Epidermal melanocyte (primary cell): ENCODE measurements at regions not wholly inside any gene's neighbourhood (a gene's known extent, or its start where the extent isn't known, plus 50 kb on each side); places are given as distances from the start of the nearest gene placed in this dataset.

Experiments used
- DNase-seq: peaks from one replicate; pipeline ENCODE4 v3.0.0; 2011; ENCODE audit warnings: low spot score; ENCODE audit not compliant: insufficient read length

DNA sequence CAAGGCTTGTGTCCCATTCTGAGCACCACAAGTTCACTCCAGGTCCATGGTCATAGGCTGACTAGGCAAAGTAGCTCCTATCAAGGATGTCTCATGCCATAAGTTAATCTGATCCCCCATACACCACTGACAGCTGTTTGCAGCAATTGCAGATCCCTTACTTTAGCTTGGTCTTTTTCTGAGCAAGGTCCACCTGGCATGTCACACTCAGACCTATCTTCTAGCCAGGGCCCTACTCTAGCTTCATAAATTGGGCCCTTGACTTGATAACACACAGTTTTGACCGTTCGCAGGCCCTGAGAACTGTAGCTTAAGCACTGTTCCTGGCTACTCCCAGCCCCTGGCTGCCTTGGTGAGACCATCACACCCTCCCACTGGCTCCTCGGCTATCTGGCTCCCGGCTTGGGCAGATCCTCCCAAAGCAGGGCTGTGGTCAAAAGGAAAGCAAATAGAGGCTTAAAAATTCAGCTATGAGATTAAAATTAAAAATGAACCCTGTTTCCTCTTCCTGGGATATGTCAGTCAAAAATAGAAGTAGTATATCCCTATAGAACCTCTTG, 427.4 kb downstream of the RAB28 start:
- DNase-seq = no peak

- DNase-seq = no peak
These were observed 429.6 kb downstream of the RAB28 start for GRCh38 chr4:13054420-13054970.

GRCh38 chr4:13047591-13047990, 436.5 kb downstream of the RAB28 start:
- no peak for DNase-seq

DNA sequence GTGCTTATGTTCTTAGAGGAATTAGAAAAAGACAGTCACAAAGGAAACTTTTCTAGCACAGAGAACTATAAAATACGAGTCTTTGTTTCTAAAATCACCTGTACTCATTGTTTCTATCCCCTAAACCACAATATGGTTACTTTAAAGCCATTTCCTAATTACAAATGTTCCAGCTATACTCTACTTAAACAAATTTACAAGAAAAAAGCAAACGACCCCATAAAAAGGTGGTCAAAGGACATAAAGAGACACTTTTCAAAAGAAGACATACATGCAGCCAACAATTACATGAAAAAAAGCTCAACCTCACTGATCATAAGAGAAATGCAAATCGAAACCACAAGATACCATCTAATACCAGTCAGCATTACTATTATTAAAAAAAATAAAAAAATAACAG, 447.3 kb downstream of the RAB28 start:
- DNase-seq = no peak

DNA sequence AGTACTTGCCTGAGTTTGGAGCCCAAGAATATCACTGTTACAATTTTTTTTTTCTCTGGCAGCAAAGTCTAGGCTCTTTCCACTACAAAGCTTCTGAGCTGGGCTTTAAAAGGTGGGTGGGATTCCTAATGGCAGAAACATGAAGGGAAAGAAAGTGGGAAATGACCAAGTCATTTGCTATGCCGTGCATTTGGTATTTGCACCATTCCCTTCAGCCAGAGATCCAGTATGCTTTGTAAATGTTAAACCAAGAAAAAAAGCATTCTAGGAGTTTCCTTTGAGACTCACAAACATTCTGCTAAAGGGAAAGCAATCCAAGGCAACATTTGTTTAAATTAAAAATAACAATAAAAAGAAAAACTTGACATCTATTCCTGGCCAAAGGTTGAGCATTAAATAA, 451.2 kb downstream of the RAB28 start:
- DNase-seq = no peak

GRCh38 chr4:13024147-13025105, 459.7 kb downstream of the RAB28 start:
- DNase-seq = no peak

- no peak for DNase-seq
These were observed 476.2 kb downstream of the RAB28 start for GRCh38 chr4:13007802-13008470.

DNA sequence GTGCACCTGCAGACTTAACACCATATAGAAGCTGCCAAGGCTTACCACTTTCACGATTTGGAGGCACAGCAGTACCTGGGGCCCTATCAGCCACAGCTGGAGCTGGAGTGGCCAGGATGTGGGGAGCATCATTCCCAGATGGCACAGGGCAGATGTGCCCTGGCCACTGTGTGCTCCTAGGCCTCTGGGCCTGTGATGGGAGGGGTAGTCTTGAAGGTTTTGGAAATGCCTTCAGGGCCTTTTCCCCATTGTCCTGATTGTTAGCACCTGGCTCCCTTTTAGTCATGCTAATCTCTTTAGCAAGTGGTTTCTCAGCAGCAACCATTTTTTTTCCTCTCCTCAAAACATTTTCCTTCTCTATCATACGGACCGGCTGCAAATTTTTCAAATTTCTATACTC, 490.2 kb downstream of the RAB28 start:
- no peak for DNase-seq

DNA sequence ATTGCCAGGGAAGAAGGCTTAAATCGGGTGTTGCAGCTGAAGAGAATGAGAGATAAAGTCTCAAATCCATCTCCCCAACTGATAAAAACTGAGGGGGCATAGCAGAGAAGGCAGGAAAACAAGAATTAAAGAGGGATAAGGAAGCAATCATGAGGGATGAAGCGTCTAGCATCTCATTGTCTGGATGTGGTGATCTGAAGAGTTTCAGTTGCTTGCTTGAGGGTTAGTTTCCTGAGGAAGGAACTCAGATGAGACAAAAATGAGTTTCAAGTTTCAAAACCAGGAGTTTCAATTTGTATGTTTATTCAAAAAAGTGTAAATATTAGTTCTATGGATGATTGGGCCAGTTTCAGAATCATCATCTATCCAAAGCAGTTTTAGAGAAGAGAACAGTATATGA, 496.9 kb downstream of the RAB28 start:
- no peak for DNase-seq

- no peak for DNase-seq
These were observed 504.3 kb downstream of the RAB28 start for GRCh38 chr4:12979797-12980196.

GRCh38 chr4:12978310-12978709, 505.8 kb downstream of the RAB28 start:
- DNase-seq = no peak

- DNase-seq = no peak
These were observed 508.6 kb downstream of the RAB28 start for GRCh38 chr4:12975511-12975910.

GRCh38 chr4:12973522-12973921, 510.6 kb downstream of the RAB28 start:
- no peak for DNase-seq

- no peak for DNase-seq
These were observed 515.8 kb downstream of the RAB28 start for GRCh38 chr4:12968345-12968744.

DNA sequence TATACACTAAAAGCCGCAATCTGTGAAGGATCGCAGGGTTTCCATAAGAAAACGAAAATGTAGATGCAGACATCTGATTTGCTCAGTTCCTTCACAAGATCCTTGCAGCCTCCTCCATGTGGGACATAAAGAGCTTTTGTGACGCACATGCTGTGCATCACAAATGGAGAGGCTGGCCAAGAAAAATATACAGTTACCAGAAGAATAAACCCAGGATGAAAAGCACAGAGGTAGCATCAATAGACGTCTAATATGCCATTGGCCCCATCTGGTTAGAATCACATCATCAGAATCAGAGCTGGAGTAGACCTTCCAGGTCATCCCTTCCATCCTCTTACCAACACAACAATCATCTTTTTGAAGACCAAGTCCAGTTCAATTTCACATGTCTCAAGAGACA, 517.4 kb downstream of the RAB28 start:
- DNase-seq = no peak

DNA sequence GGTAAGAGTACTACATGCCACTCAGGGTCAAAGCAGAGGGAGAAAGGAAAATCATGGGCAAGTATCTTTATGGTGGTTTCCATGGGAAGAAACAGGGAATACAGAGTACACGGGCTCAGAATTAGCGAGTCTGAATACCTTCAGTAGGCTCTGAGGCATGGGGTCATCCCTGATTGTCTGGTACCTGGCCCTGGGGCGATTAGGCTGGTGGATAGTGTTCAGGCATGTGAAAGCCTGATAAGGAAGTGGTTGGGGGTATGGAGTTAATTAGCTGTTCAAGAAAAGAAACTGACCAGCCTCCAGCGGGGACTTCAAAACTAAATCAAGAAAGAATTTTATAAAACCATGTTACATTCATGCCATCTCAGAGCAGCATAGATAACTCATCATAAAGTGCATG, 518.8 kb downstream of the RAB28 start:
- DNase-seq = no peak

DNA sequence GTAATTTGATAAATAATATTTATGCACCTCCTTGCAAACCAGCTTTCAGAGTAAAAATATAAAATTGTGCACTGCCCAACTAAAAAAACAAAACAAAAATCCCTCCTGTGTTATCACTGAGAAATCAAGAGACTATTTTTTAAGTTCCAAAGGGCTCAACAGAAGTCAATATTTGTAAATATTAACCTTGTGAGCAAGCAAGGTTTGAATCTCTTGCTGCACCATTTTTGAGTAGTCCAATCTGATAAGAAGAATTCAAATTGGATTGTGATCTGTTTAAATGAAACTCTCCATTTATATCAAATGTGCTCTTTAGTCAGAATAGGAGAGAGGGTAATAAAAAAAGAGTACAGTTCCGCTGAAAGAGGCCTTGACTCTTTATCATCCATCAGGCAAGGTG, 520.2 kb downstream of the RAB28 start:
- DNase-seq = no peak

- DNase-seq = no peak
These were observed 520.8 kb downstream of the RAB28 start for GRCh38 chr4:12963291-12963690.

DNA sequence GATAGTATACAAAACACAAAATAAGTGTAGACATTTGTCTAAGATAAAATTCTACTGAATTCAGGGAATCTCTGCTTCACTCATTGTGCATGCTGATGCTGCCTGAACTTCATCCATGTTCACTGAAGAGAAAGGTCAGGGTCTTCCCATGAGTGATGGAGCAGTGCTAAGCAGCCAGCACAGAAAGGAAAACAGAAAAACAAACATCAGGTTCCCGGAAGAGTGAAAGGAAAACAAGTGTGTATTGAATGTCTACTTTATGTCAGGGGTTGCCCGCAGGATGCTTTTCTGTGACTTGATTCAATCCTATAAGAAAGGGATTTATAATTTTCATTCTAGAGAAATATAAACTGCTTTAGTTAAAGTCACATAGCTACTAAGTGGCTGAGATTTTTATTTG, 522.4 kb downstream of the RAB28 start:
- DNase-seq = no peak

DNA sequence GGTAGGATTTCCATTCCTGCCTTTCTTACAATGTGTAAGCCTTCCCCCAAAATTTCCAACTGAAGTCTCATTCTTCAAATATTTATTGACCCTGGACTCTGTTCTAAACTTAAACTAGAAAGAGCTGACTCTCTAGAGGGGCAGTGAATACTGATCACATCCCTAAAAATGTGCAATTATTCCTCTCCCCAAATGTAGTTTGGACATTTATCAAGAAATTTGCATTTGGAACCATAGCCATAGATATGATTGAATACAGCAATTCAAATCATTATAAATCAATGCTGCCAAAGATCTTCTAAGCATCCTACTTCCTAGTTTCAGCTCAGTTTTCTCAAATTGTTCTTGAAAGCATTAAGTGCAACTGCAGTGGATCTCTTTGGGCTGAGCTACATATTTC, 525.7 kb downstream of the RAB28 start:
- DNase-seq = no peak

DNA sequence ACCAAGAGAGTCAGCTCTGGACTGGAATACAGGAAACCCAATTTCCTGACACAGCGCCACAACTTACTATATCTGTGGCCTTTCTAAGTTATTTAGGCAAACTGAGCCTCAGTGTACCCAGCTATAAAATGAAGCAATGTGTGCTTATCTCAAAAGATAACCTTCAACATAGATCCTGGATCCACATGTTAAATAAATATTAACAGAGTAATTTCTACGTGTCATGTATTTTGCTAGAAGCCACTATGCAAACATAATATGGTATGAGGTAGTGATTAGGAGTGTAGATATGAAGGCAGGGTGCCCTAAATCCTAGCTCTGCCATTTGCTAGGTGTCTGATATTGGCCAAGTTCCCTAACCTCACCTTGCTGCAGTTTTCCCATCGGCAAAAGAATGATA, 527.0 kb downstream of the RAB28 start:
- DNase-seq = no peak

DNA sequence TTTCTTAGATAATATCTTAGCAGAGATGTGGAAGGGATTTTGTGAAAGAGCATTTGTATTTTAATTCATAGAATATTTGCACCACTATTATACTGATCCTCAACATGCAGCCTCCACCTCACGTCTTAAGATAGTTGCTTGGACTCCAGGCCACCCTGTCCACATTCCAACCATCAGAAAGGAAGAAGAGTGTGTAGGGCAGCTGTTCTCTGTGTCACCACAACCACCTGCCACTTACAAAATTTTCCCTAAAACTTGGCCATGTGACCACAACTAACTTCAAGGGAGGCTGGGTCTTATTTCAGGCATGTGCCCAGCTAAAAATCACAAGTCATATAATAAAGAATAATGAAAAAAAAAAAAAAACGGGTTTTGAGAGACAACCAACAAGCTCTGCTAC, 528.1 kb downstream of the RAB28 start:
- DNase-seq = no peak
